SK-N-SH (cell line): ENCODE measurements at regions not wholly inside any gene's neighbourhood (a gene's known extent, or its start where the extent isn't known, plus 50 kb on each side); places are given as distances from the start of the nearest gene placed in this dataset.

ENCODE experiments used
- CHD2 ChIP-seq: fragments of 150-350 bp; IDR thresholded peaks from 2 replicates; pipeline ENCODE4 v1.6.1; 2018; ENCODE audit warnings: low read length; ENCODE audit not compliant: partially characterized antibody
- JUND ChIP-seq: IDR thresholded peaks from 2 replicates; pipeline ENCODE4 v1.4.0; 2012
- NRF1 ChIP-seq: IDR thresholded peaks from 2 replicates; pipeline ENCODE4 v1.6.1; 2012; ENCODE audit warnings: low read depth, mild to moderate bottlenecking, low read length
- POLR2AphosphoS5 ChIP-seq: IDR thresholded peaks from 2 replicates; pipeline ENCODE4 v1.6.1; 2012; ENCODE audit warnings: low read depth, low read length
- RFX5 ChIP-seq: IDR thresholded peaks from 2 replicates; pipeline ENCODE4 v1.6.1; 2012; ENCODE audit warnings: mild to moderate bottlenecking, improper control_type of control experiment, low read length
- RXRA ChIP-seq: IDR thresholded peaks from 2 replicates; pipeline ENCODE4 v1.4.0; 2012; ENCODE audit warnings: low read depth, mild to moderate bottlenecking, borderline replicate concordance
- TAF1 ChIP-seq: IDR thresholded peaks from 2 replicates; pipeline ENCODE4 v1.6.1; 2012; ENCODE audit warnings: low read depth, mild to moderate bottlenecking, low read length, moderate library complexity, borderline replicate concordance
- TF ChIP-seq, protein P1 (sequence below): fragments of 200-600 bp; sonication (generic); IDR thresholded peaks from 2 replicates; pipeline ENCODE4 v1.6.1; 2017; ENCODE audit warnings: antibody characterized with exemption, mild to moderate bottlenecking, moderate library complexity
- TF ChIP-seq, protein P2 (sequence below): IDR thresholded peaks from 2 replicates; pipeline ENCODE4 v1.4.0; 2012; ENCODE audit warnings: low read depth, borderline replicate concordance

DNA sequence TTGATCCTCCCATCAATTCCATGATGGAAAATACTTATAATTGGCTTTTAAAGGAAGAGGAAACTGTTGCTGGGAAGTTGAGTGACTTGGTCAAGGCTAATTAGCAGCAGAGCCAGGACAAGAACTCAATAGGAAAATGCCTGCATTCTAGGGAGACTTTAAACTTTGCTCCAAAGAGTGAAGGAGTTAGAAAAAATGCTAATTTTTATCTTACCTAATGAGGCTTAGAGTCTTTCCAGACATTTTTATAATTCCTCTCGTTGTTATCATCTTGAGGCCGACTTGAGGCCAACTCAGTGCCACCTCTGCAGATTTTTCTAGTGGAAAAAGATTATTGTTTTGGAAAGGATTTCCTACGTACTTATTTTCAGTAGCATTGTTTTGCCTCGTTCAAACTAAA lies 344.6 kb downstream of the ETNK1 start:
- TF ChIP-seq, protein P1, sequence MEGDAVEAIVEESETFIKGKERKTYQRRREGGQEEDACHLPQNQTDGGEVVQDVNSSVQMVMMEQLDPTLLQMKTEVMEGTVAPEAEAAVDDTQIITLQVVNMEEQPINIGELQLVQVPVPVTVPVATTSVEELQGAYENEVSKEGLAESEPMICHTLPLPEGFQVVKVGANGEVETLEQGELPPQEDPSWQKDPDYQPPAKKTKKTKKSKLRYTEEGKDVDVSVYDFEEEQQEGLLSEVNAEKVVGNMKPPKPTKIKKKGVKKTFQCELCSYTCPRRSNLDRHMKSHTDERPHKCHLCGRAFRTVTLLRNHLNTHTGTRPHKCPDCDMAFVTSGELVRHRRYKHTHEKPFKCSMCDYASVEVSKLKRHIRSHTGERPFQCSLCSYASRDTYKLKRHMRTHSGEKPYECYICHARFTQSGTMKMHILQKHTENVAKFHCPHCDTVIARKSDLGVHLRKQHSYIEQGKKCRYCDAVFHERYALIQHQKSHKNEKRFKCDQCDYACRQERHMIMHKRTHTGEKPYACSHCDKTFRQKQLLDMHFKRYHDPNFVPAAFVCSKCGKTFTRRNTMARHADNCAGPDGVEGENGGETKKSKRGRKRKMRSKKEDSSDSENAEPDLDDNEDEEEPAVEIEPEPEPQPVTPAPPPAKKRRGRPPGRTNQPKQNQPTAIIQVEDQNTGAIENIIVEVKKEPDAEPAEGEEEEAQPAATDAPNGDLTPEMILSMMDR: no peak
- TF ChIP-seq POLR2AphosphoS5 (no peak), TAF1 (no peak), NRF1 (no peak), RFX5 (no peak), JUND (no peak), CHD2 (no peak), RXRA (no peak)
- TF ChIP-seq, protein P2, sequence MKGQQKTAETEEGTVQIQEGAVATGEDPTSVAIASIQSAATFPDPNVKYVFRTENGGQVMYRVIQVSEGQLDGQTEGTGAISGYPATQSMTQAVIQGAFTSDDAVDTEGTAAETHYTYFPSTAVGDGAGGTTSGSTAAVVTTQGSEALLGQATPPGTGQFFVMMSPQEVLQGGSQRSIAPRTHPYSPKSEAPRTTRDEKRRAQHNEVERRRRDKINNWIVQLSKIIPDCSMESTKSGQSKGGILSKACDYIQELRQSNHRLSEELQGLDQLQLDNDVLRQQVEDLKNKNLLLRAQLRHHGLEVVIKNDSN: no peak
